Activated CD8-positive, alpha-beta T cell treated with anti-CD3 and anti-CD28 coated beads, Interleukin-2, amount 10 ng/mL, durations not matched to agents 7 days and 5 days (primary cell): ENCODE measurements at regions not wholly inside any gene's neighbourhood (a gene's known extent, or its start where the extent isn't known, plus 50 kb on each side); places are given as distances from the start of the nearest gene placed in this dataset.

Experiments used
- ATAC-seq: fragments of 150-1000 bp; cut with Tn5 transposase; one replicate; pipeline ENCODE4 v1.10.0; 2021; ENCODE audit warnings: moderate library complexity
- CTCF ChIA-PET: fragments of 350-600 bp; sonication (Branson Sonifier 250); formaldehyde crosslinking; loops from one replicate; lab custom pipeline; 2021; ENCODE audit warnings: antibody characterized with exemption; lab: Charles Lee
- POLR2A ChIA-PET: fragments of 350-600 bp; sonication (Branson Sonifier 250); formaldehyde crosslinking; loops from one replicate; lab custom pipeline; 2021; ENCODE audit warnings: antibody characterized with exemption; lab: Charles Lee
- DNase-seq: peaks from one replicate; pipeline ENCODE4 v3.0.0-alpha.2; 2020
- H3K27ac Mint-ChIP-seq: one replicate; pipeline ENCODE4 v1.8.0; 2021; ENCODE audit warnings: mild to moderate bottlenecking, mixed read lengths
- H3K27me3 Mint-ChIP-seq: one replicate; pipeline ENCODE4 v1.8.0; 2021; ENCODE audit warnings: low read depth, mixed read lengths
- H3K36me3 Mint-ChIP-seq: one replicate; pipeline ENCODE4 v1.8.0; 2021; ENCODE audit warnings: low read depth, mixed read lengths
- H3K4me1 Mint-ChIP-seq: one replicate; pipeline ENCODE4 v1.8.0; 2021; ENCODE audit warnings: low read depth, mixed read lengths
- H3K4me3 Mint-ChIP-seq: one replicate; pipeline ENCODE4 v1.8.0; 2021; ENCODE audit warnings: mild to moderate bottlenecking, mixed read lengths
- H3K9me3 Mint-ChIP-seq: one replicate; pipeline ENCODE4 v1.8.0; 2022; ENCODE audit warnings: mixed read lengths; ENCODE audit not compliant: insufficient read depth

DNA sequence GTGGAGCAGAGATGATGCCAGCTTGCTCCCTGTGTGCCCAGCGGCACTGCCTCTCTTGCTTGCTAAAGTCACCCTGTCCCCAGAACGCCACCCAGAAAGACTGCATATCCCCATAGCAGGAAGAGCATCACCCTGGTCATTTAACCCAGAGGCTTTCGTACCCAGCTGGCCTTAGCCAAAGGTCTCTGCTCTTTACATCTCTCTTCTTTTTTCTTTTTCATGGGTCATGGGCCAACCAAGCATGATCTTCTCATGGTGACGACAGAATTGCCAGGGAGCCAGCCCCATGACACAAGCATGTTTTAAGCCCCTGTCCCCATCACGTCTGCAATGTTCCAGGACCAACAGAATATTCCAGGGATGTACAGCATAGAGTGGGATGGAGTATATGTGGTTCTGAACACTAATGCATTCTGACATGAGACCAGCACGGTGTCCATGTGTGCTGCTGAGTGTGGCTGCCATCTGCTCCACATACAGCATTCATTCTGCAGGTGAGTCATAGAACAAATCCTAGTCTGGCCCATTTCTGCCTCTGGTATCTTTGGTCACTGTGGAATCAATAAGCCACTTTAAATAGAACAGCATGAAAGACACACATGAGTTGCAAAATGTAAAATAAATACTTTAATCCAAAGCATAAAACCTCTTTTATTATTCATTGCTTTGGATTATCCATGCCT lies 203.0 kb downstream of the MED10 start:
- no peak overlapping the region for H3K27ac Mint-ChIP-seq
- H3K9me3 Mint-ChIP-seq = no peaks in the 10 kb centered on the region
- CTCF ChIA-PET = no interaction called here
- ATAC-seq (no peak), DNase-seq (no peak)
- H3K4me1 Mint-ChIP-seq = no peaks in the 10 kb centered on the region
- POLR2A ChIA-PET = no interaction called here
- H3K36me3 Mint-ChIP-seq = no peaks in the 10 kb centered on the region
- no peak overlapping the region for H3K4me3 Mint-ChIP-seq
- no peaks in the 10 kb centered on the region for H3K27me3 Mint-ChIP-seq

DNA sequence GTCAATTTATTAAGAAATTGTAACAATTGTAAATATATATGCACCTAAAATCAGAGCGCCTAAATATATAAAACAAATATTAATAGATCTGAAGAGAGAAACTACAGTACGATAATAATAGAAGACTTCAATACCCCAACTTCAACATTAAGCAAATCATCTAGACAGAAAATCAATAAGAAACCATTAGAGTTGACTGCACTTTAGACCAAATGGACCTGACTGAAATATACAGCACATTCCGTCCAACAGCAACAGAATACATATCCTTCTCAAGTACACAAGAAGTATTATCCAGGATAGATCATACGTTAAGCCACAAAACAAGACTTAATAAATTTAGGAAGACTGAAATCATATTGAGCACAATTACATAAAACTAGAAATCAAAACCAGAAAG lies 208.7 kb downstream of the MED10 start:
- no peak overlapping the region for H3K4me3 Mint-ChIP-seq
- no peak overlapping the region for H3K27ac Mint-ChIP-seq
- CTCF ChIA-PET = no interaction called here
- peaks cover 3% of the 10 kb centered on the region for H3K27me3 Mint-ChIP-seq
- POLR2A ChIA-PET = no interaction called here
- H3K4me1 Mint-ChIP-seq = no peaks in the 10 kb centered on the region
- DNase-seq = no peak
- no peak for ATAC-seq
- H3K36me3 Mint-ChIP-seq = no peaks in the 10 kb centered on the region
- no peaks in the 10 kb centered on the region for H3K9me3 Mint-ChIP-seq

DNA sequence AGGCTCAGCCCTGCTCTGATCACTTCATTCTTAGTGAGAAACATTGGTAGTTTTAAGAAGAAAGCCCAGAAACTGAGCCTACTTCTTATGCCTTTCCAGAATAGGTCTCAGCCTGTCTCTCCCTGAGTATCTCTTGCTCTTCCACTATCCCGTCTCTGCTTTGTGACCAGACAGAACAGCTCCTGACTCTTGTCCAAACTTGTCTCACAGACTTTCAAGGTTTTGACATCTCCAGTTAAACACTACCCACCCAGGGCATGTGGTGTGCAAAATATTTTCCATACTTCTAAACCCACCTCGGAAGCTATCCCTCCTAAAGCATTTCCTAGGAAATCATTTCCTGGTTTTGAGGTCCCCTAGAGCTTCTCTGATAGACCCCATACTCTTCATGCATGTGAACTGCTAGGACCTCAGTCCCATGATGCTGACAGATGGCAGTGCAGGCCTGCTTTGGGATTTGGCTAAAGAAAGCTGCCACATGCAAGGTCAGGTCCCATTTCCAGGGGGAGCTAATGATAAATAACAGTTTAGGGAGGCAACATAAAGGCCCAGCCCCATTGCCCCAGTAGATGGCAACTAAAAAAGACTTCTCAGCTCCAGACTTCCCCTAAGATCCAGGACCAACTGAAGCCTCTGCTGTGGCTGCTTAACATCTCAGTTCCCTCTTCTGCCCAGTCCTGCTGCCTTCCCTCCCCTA lies 211.5 kb downstream of the MED10 start:
- no peaks in the 10 kb centered on the region for H3K36me3 Mint-ChIP-seq
- POLR2A ChIA-PET = no interaction called here
- no peaks in the 10 kb centered on the region for H3K9me3 Mint-ChIP-seq
- DNase-seq (no peak), ATAC-seq (no peak)
- no peak overlapping the region for H3K27ac Mint-ChIP-seq
- H3K27me3 Mint-ChIP-seq = peaks cover 3% of the 10 kb centered on the region
- H3K4me3 Mint-ChIP-seq = no peak overlapping the region
- H3K4me1 Mint-ChIP-seq = no peaks in the 10 kb centered on the region
- CTCF ChIA-PET = no interaction called here

DNA sequence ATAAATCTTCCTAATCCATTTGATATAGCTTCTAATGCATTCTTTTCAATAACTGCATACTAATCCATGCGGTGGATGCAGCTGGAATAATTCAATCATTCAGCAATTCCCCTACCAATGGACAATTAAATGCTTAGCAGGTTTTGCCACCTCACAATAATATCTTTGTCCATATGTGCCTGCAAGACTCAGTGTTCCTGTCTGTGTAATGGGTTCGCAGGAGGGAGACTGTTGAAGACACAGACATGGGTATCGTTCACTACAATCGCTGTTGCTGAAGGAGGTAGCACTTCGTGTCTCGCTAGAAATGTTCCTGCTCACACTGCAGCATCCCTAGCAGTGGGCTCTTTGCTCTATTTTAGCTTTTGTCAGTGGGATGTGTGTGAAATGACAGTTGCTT lies 214.4 kb downstream of the MED10 start:
- no peak for DNase-seq
- no peak overlapping the region for H3K4me3 Mint-ChIP-seq
- POLR2A ChIA-PET = no interaction called here
- no peaks in the 10 kb centered on the region for H3K36me3 Mint-ChIP-seq
- no peak overlapping the region for H3K27ac Mint-ChIP-seq
- CTCF ChIA-PET = no interaction called here
- H3K4me1 Mint-ChIP-seq = no peaks in the 10 kb centered on the region
- no peaks in the 10 kb centered on the region for H3K27me3 Mint-ChIP-seq
- no peaks in the 10 kb centered on the region for H3K9me3 Mint-ChIP-seq
- no peak for ATAC-seq

DNA sequence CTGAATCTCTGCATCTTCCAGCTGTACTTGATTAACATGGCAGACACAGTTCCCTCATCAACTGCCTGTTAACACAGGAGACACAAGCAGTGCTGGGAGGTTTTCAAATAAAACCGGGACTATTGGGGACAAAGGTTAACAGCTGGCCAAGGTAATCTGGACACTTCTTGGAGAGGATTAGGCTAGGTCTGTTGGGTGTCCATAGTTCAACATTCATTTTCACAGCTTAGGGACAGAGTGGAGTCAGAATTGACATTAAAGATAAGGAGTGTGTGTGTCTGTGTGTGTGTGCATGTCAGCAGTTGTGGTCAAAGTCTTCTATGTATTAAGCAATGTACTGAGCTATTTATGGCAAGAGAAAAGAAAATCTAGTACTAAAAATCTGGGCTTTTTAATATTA lies 216.2 kb downstream of the MED10 start:
- Mint-ChIP-seq H3K27me3 (no peaks in the 10 kb centered on the region), H3K36me3 (no peaks in the 10 kb centered on the region), H3K27ac (no peak overlapping the region), H3K4me3 (no peak overlapping the region), H3K9me3 (no peaks in the 10 kb centered on the region), H3K4me1 (no peaks in the 10 kb centered on the region)
- DNase-seq (no peak), ATAC-seq (no peak)
- POLR2A ChIA-PET = no interaction called here
- CTCF ChIA-PET = no interaction called here

DNA sequence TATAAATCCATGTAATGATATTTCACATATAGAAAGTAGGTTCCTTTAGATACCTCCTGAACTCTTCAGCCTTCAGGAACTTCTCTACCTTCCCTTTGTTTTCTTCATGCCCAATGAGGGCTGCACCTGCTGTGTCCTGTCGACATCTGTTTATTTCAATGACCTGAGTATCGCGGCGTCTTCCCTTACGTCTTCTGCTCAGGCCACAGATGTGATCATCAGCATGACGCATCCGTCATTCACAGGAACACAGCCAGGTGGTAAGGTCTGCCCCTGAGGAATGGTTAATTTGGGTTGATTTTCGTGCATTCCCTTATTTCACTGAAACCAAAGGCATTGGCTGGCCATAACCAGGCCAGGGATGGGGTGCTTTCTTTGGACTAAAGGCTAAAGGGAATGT lies 217.1 kb downstream of the MED10 start:
- CTCF ChIA-PET = no interaction called here
- POLR2A ChIA-PET = no interaction called here
- Mint-ChIP-seq H3K36me3 (no peaks in the 10 kb centered on the region), H3K9me3 (no peaks in the 10 kb centered on the region), H3K4me1 (no peaks in the 10 kb centered on the region), H3K4me3 (no peak overlapping the region), H3K27ac (no peak overlapping the region), H3K27me3 (no peaks in the 10 kb centered on the region)
- no peak for ATAC-seq
- DNase-seq = no peak

DNA sequence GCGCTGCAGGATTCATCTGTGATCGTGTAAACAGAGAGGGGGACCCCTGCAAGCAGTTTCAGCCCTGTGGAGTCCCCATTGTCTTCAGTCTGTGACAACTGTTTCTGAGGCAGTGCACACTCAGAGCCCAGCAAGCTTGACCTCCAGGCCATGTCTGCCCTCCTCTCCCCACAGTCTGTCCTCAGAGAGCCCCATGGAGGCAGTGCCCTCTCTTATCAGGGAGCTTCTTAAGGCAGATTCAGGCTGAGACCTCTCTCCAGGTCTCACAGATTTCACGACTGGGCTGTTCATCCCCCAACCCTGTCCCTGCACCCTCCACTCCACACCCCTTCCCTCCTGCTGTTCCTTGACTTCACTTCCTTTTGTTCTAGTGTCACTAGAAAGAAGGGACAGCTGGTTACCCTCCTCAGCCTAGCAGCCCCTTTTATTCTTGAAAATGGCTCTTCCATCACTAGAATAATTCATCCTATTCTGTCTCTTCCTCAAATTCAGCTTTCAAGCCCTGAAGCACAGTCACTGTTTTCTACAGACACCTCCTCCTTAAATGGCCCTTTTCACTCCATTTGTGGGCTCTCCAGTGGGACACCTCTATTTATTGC lies 218.4 kb downstream of the MED10 start:
- Mint-ChIP-seq H3K27ac (no peak overlapping the region), H3K9me3 (no peaks in the 10 kb centered on the region), H3K4me1 (no peaks in the 10 kb centered on the region), H3K27me3 (no peaks in the 10 kb centered on the region), H3K36me3 (no peaks in the 10 kb centered on the region), H3K4me3 (no peak overlapping the region)
- CTCF ChIA-PET = no interaction called here
- POLR2A ChIA-PET = no interaction called here
- no peak for DNase-seq
- ATAC-seq = no peak

DNA sequence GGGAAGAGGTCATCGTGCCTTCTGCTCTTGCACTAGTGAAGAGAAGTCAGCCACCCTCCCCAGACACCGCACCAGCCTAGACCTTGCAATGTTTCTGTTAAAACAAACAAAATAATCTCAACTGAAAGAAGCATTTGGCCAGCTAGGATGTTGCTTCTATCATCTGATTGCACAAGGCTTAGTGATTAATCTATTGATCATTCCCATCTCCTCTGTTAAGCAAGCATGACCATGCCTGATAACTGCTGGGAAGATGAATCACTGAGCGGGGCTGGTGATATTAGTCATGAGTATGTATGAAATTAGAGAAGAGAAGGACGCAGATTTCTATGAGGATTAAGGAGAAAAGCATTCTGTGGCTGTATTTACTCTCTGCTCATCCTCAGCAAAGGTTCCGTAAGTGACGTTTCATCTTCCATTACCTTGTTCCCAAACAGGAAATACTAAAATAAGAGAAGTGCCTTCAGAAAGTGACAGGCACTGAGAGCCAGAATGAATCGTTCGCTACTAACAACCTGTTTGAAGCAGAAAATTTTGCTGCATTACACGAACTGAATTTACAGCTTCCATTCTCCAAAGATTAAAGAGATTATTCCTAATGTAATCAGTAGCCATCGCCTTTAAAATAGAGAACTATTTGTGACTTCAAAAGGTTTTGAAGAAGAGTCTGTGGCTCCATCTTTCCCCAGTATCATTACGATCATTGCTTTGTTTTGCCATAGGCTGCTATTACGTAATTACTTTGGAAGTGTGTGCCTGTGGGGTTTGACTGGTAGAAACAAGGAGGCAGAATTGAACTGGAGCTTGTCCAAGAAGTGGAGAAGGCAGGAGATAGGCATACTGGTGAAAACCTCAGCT lies 219.1 kb downstream of the MED10 start:
- ATAC-seq (no peak), DNase-seq (no peak)
- Mint-ChIP-seq H3K9me3 (no peaks in the 10 kb centered on the region), H3K4me1 (no peaks in the 10 kb centered on the region), H3K27me3 (no peaks in the 10 kb centered on the region), H3K4me3 (no peak overlapping the region), H3K27ac (no peak overlapping the region), H3K36me3 (no peaks in the 10 kb centered on the region)
- CTCF ChIA-PET = no interaction called here
- POLR2A ChIA-PET = no interaction called here

DNA sequence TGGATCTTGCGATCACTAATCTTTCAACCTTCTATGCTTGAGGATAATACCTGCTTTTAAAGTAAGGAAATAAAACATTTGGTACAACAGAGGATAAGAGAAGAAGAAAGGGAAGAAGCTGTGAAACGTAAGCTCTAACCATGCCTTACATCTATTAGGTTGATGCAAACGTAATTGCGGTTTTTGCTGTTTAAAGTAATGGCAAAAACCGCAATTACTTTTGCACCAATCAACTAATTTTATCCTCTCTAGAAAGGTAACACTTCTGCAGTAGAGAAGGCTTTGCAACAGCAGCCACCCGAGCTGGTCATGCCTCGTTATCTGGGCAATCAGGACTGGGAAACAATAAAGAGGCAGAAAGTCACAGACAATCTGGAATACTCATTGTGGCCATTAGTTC lies 224.1 kb downstream of the MED10 start:
- POLR2A ChIA-PET = no interaction called here
- ATAC-seq = no peak
- no peak for DNase-seq
- H3K4me1 Mint-ChIP-seq = no peaks in the 10 kb centered on the region
- no peaks in the 10 kb centered on the region for H3K36me3 Mint-ChIP-seq
- H3K9me3 Mint-ChIP-seq = no peaks in the 10 kb centered on the region
- H3K27ac Mint-ChIP-seq = no peak overlapping the region
- no peaks in the 10 kb centered on the region for H3K27me3 Mint-ChIP-seq
- CTCF ChIA-PET = no interaction called here
- no peak overlapping the region for H3K4me3 Mint-ChIP-seq

DNA sequence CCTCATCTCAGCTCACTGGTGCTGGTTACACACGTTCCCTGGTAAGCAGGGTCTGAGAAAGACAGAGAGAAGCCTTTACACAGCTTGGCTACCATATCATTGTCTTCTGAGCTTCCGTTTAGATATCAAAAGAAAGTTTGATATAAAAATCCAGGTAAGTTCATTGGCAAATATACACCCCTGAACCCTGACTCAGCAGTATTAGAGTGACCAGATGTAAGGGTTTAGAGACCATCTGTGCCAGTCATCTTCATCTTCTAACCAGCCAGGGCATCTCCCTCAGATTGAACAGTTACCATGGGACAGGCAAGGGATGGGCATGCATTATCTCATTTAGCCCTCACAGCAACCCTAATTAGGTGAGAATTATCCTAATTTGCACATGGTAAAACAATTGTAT lies 232.1 kb downstream of the MED10 start:
- no peak for DNase-seq
- no peaks in the 10 kb centered on the region for H3K27me3 Mint-ChIP-seq
- H3K4me1 Mint-ChIP-seq = no peaks in the 10 kb centered on the region
- H3K36me3 Mint-ChIP-seq = no peaks in the 10 kb centered on the region
- no peak for ATAC-seq
- no peak overlapping the region for H3K4me3 Mint-ChIP-seq
- ChIA-PET CTCF (no interaction called here), POLR2A (no interaction called here)
- no peaks in the 10 kb centered on the region for H3K9me3 Mint-ChIP-seq
- H3K27ac Mint-ChIP-seq = no peak overlapping the region

DNA sequence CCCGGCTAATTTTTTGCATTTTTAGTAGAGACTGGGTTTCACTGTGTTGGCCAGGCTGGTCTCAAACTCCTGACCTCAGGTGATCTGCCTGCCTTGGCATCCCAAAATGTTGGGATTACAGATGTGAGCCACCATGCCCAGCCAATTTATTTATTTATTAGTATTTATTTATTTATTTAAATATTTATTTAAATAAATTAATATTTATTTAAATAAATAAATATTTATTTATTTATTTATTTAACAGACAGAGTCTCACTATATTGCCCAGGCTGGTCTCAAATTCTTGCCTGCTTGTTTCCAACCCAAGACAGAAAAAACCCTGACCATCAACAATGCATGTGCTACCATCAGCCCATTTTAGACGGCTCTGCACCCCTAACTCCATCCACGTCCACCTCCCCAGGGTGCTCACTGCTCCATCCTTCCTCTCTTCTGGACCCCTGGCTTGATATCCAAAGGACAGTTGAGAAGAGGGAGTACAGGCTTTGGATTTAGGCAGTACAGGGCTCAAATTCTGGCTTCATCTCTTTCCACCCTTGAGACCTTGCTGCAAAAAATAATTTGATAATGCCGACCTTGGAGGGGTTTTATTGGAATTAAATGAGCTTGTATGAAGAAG lies 232.6 kb downstream of the MED10 start:
- Mint-ChIP-seq H3K9me3 (no peaks in the 10 kb centered on the region), H3K27me3 (no peaks in the 10 kb centered on the region), H3K36me3 (no peaks in the 10 kb centered on the region), H3K27ac (no peak overlapping the region), H3K4me1 (no peaks in the 10 kb centered on the region), H3K4me3 (no peak overlapping the region)
- POLR2A ChIA-PET = no interaction called here
- DNase-seq (no peak), ATAC-seq (no peak)
- CTCF ChIA-PET = no interaction called here

DNA sequence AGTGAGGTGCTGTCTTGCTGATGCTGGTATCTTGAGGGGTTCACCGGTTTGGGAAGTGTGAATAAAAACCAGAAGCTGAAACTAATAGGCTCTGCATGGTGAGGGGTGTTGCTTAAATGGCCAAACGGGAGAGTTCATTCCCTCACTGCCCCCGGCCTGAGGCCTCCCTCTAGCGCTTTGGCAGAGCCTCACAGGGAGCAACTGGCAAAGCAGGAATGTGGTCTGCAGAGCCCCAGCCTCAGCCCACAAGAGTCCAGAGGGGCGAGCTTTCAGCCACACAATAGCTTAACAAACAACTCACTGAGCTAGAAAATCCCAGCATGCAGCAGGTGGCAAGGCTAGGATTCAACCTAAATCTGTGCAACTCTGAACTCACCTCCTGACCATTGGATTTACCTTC lies 234.8 kb downstream of the MED10 start:
- no peaks in the 10 kb centered on the region for H3K9me3 Mint-ChIP-seq
- no peaks in the 10 kb centered on the region for H3K36me3 Mint-ChIP-seq
- H3K27me3 Mint-ChIP-seq = no peaks in the 10 kb centered on the region
- ATAC-seq (no peak), DNase-seq (no peak)
- no peak overlapping the region for H3K4me3 Mint-ChIP-seq
- no peaks in the 10 kb centered on the region for H3K4me1 Mint-ChIP-seq
- H3K27ac Mint-ChIP-seq = no peak overlapping the region
- ChIA-PET POLR2A (no interaction called here), CTCF (no interaction called here)
